ENCODE measurements at regions not wholly inside any gene's neighbourhood (a gene's known extent, or its start where the extent isn't known, plus 50 kb on each side); places are given as distances from the start of the nearest gene placed in this dataset.

DNA sequence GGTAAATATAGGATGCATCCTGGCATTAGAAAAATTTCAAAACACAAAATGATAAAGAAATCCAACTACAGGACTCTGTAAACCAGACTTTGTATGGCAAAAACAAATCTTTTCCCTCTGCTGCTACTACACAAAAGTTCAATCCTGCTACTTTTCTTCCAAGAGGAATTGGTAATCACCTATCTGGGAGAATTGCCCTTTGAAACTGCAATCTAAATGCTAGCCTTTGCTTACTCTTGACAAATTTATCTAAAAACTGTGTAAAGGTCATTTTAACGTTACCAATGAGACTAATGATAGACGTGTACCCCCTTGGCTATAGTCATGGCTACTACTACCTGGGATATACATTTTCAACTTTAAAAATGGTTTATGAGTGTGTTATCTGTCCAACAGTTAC is 837.9 kb upstream of the CXADR start:
- ATAC-seq (no peak), DNase-seq (no peak)
- H3K4me1 ChIP-seq (ENCODE audit: low read depth) = no peaks in the 10 kb centered on the region
- no peaks in the 10 kb centered on the region for H3K9me3 ChIP-seq
- H3K4me3 ChIP-seq = no peak overlapping the region
- no peaks in the 10 kb centered on the region for H3K36me3 ChIP-seq (ENCODE audit: low read depth)
- intact Hi-C loops (cut with DNase I, micrococcal nuclease) = no loop called here
- TF ChIP-seq, protein P1, sequence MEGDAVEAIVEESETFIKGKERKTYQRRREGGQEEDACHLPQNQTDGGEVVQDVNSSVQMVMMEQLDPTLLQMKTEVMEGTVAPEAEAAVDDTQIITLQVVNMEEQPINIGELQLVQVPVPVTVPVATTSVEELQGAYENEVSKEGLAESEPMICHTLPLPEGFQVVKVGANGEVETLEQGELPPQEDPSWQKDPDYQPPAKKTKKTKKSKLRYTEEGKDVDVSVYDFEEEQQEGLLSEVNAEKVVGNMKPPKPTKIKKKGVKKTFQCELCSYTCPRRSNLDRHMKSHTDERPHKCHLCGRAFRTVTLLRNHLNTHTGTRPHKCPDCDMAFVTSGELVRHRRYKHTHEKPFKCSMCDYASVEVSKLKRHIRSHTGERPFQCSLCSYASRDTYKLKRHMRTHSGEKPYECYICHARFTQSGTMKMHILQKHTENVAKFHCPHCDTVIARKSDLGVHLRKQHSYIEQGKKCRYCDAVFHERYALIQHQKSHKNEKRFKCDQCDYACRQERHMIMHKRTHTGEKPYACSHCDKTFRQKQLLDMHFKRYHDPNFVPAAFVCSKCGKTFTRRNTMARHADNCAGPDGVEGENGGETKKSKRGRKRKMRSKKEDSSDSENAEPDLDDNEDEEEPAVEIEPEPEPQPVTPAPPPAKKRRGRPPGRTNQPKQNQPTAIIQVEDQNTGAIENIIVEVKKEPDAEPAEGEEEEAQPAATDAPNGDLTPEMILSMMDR (IDR thresholded peaks at IDR 0.05) = no peak

DNA sequence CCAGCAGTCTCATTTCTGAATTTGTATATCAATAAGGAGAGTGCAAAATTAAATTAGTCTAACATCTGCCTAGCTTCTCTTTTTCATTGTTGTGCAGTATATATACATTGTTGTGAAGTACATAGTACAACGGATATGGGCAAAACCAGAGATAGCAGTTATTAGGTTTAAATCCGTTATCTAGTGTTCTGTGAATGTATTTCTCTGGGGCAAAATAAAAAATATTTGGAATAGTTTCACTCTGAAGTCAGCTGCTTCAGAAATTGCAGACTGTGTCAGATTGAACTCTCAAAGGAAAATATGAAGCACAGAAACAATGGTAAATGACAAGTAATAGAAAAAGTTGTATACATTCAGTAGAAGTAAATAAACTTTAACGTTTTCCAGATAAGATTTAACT is 836.5 kb upstream of the CXADR start:
- H3K4me1 ChIP-seq (ENCODE audit: low read depth) = no peaks in the 10 kb centered on the region
- no peaks in the 10 kb centered on the region for H3K9me3 ChIP-seq
- H3K4me3 ChIP-seq = no peak overlapping the region
- DNase-seq (no peak), ATAC-seq (no peak)
- TF ChIP-seq, protein P1 (IDR thresholded peaks at IDR 0.05) = no peak
- H3K36me3 ChIP-seq (ENCODE audit: low read depth) = no peaks in the 10 kb centered on the region
- intact Hi-C loops (cut with DNase I, micrococcal nuclease) = no loop called here

DNA sequence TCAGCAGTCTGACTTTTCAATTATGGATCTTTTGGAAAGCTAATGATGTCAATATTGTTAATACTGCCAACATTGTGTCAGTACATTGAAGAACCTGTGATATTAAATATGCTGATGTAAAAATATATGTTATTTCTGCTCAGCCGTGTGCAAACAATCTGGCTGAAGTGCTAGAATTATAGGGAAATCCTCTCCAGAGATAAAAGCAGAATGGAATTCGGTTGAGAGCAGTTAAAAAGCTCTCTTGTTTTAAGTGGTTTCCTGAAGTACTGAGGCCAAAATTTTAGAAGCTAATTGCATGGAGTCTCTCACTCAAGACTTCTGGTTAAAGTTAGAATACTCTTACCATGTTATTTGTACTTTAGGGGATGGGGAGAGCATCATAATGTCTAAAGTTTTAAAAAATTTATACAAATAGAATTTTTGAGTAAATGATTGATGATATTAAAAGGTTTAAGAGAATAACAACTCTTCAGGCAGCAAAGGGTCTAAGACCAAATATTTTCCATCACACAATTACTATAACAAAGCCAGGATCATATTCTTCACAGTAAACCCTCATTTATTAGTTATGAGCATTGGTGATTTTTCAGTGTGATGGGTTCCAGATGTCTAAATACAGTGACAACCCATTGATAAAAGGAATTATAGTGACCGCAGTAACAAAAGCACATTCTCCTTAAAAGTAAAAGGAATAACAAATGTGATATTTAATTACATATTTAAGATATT is 834.2 kb upstream of the CXADR start:
- DNase-seq (no peak), ATAC-seq (no peak)
- Histone ChIP-seq H3K36me3 (ENCODE audit: low read depth) (no peaks in the 10 kb centered on the region), H3K4me1 (ENCODE audit: low read depth) (no peaks in the 10 kb centered on the region), H3K9me3 (no peaks in the 10 kb centered on the region), H3K4me3 (no peak overlapping the region)
- TF ChIP-seq, protein P1 (IDR thresholded peaks at IDR 0.05) = no peak
- intact Hi-C loops (cut with DNase I, micrococcal nuclease) = no loop called here

DNA sequence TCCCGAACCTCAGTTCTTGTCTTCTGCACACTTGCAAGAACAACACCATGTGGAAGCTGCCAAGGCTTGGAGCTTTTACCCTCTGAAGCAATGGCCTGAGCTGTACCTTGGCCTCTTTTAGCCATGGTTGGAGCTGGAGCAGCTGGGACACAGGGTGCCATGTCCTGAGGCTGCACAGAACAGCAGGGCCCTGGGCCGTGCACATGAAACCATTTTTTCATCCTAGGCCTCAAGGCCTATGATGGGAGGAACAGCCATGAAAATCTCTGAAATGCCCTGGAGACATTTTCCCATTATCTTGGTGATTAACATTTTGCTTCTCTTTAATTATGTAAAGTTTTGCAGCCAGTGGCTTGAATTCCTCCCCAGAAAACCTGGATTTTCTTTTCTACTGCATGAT is 817.8 kb upstream of the CXADR start:
- H3K4me3 ChIP-seq = no peak overlapping the region

DNA sequence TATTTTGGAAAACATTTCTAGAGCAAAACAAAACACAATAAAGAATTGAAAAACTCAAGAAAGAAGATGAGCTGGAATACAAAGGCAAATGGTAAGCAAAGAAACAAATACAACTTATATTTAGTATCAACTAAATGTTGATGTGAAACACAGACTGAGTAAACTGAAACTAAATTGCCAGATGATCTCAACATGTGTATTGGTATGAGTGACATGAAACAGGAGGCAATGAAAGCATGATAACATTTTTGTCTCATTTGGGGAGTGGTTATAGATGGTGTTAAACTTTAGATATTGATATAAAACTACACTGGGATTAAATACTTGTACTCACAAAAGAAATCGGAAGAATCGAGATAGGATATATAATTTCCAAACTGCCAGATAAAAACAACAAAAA is 805.6 kb upstream of the CXADR start:
- ATAC-seq = no peak
- TF ChIP-seq, protein P1 (IDR thresholded peaks at IDR 0.05) = no peak
- H3K36me3 ChIP-seq (ENCODE audit: low read depth) = no peaks in the 10 kb centered on the region
- intact Hi-C loops (cut with DNase I, micrococcal nuclease) = no loop called here
- H3K9me3 ChIP-seq = no peaks in the 10 kb centered on the region
- no peak overlapping the region for H3K4me3 ChIP-seq
- DNase-seq = no peak
- no peaks in the 10 kb centered on the region for H3K4me1 ChIP-seq (ENCODE audit: low read depth)

More for the DNA sequence above, 817.8 kb upstream of the CXADR start:
- ATAC-seq (no peak), DNase-seq (no peak)
- no peaks in the 10 kb centered on the region for H3K4me1 ChIP-seq (ENCODE audit: low read depth)
- no peaks in the 10 kb centered on the region for H3K36me3 ChIP-seq (ENCODE audit: low read depth)
- intact Hi-C loops (cut with DNase I, micrococcal nuclease) = no loop called here
- H3K9me3 ChIP-seq = peaks cover 14% of the 10 kb centered on the region
- TF ChIP-seq, protein P1 (IDR thresholded peaks at IDR 0.05) = no peak

Data from mucosa of descending colon (tissue), 3 donors.